ENCODE measurements at regions not wholly inside any gene's neighbourhood (a gene's known extent, or its start where the extent isn't known, plus 50 kb on each side); places are given as distances from the start of the nearest gene placed in this dataset.

DNA sequence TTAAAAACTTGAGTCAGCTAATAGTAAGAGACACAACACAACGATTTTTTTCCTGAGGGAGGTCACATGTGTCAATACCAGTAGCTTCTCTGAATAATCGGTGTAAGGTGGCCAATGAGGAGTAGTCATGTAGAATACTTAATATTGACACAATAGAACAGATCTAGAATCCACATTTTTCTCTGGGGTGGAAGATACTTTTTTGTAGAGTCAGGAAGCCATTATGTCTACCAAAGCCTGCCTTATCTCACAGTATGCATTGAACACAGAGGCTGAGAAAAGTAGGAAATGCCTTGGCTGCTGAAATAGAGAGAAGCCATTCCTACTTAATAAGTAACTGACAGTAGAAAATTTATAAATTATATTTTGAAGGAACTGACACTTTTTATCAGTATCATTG lies 725.0 kb downstream of the METTL15 start:
- TF ChIP-seq, protein P1, sequence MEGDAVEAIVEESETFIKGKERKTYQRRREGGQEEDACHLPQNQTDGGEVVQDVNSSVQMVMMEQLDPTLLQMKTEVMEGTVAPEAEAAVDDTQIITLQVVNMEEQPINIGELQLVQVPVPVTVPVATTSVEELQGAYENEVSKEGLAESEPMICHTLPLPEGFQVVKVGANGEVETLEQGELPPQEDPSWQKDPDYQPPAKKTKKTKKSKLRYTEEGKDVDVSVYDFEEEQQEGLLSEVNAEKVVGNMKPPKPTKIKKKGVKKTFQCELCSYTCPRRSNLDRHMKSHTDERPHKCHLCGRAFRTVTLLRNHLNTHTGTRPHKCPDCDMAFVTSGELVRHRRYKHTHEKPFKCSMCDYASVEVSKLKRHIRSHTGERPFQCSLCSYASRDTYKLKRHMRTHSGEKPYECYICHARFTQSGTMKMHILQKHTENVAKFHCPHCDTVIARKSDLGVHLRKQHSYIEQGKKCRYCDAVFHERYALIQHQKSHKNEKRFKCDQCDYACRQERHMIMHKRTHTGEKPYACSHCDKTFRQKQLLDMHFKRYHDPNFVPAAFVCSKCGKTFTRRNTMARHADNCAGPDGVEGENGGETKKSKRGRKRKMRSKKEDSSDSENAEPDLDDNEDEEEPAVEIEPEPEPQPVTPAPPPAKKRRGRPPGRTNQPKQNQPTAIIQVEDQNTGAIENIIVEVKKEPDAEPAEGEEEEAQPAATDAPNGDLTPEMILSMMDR (IDR thresholded peaks at IDR 0.05; ENCODE audit: borderline replicate concordance, extremely low read depth, low read length, poor library complexity, severe bottlenecking) = no peak
- no peak for TF ChIP-seq EZH2 (IDR thresholded peaks at IDR 0.05; ENCODE audit: borderline replicate concordance, low read depth, low read length, severe bottlenecking)

Measured in DND-41 (cell line).